ENCODE measurements at regions not wholly inside any gene's neighbourhood (a gene's known extent, or its start where the extent isn't known, plus 50 kb on each side); places are given as distances from the start of the nearest gene placed in this dataset.

DNA sequence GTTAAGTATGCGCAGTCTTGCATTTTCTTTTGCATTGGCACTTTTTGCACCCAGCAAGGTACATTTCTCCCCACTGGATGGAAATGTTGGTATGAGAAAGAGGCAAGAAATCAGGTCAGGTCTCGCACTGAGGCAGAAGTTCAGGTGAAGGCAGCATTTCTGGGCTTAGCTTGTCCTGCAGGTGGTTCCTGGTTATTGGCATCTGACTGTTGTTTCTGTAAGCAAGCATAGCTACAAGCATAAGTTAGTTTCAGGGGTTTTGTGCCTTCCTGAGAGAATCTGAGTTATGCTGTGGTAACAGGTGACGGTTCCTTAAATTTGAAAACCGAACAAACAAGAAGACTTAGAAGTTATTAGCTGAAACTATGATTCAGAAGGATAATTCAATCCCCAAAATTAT lies 139.4 kb upstream of the GRM7 start:
- TF ChIP-seq CTCF (CRISPR knock-in tag; IDR thresholded peaks at IDR 0.05) (no peak), ZMYM4 (CRISPR knock-in tag; IDR thresholded peaks at IDR 0.05) (no peak), FOXK1 (CRISPR knock-in tag; IDR thresholded peaks at IDR 0.05; ENCODE audit: borderline replicate concordance, low read depth) (no peak), SUZ12 (IDR thresholded peaks at IDR 0.05; ENCODE audit: low read depth, low read length) (no peak), U2AF1 (optimal IDR thresholded peaks at IDR 0.05; ENCODE audit: low read depth, low read length) (no peak), ZBTB1 (CRISPR knock-in tag; IDR thresholded peaks at IDR 0.05; ENCODE audit: borderline replicate concordance) (no peak)
- TF ChIP-seq, protein P1, sequence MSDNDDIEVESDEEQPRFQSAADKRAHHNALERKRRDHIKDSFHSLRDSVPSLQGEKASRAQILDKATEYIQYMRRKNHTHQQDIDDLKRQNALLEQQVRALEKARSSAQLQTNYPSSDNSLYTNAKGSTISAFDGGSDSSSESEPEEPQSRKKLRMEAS (IDR thresholded peaks at IDR 0.05) = no peak
- TF ChIP-seq, protein P2, sequence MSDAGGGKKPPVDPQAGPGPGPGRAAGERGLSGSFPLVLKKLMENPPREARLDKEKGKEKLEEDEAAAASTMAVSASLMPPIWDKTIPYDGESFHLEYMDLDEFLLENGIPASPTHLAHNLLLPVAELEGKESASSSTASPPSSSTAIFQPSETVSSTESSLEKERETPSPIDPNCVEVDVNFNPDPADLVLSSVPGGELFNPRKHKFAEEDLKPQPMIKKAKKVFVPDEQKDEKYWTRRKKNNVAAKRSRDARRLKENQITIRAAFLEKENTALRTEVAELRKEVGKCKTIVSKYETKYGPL (CRISPR knock-in tag; IDR thresholded peaks at IDR 0.05) = no peak
